ENCODE measurements at regions not wholly inside any gene's neighbourhood (a gene's known extent, or its start where the extent isn't known, plus 50 kb on each side); places are given as distances from the start of the nearest gene placed in this dataset.
"Not testable (repeated sequence)": the region's sequence is repeated elsewhere in the genome, so short reads cannot be mapped to it uniquely, and the experiment has no call there.

- CTCF ChIA-PET = interaction anchor here (0.8 to 1.6 kb wide), 2 partner anchors 8 to 61 kb away, joined by 3 to 4 read pairs; no protein-coding TSS in a partner anchor
- TF ChIP-seq TARDBP (IDR thresholded peaks at IDR 0.05) (no peak), ARNT (IDR thresholded peaks at IDR 0.05) (no peak), SUZ12 (IDR thresholded peaks at IDR 0.05) (no peak), CTBP1 (IDR thresholded peaks at IDR 0.05; ENCODE audit: borderline replicate concordance) (no peak), FOXA1 (IDR thresholded peaks at IDR 0.05) (no peak), FOXM1 (IDR thresholded peaks at IDR 0.05; ENCODE audit: borderline replicate concordance) (no peak), SP1 (IDR thresholded peaks at IDR 0.05) (no peak), BHLHE40 (IDR thresholded peaks at IDR 0.05; ENCODE audit: borderline replicate concordance) (no peak), L3MBTL2 (conservative IDR thresholded peaks at IDR 0.05) (no peak), FOXK2 (IDR thresholded peaks at IDR 0.05) (no peak), ELF4 (IDR thresholded peaks at IDR 0.05) (no peak), PKNOX1 (IDR thresholded peaks at IDR 0.05) (no peak), NFRKB (IDR thresholded peaks at IDR 0.05) (no peak), HDGF (IDR thresholded peaks at IDR 0.05; ENCODE audit: borderline replicate concordance) (no peak), LEF1 (IDR thresholded peaks at IDR 0.05; ENCODE audit: borderline replicate concordance) (no peak), ZNF384 (IDR thresholded peaks at IDR 0.05) (no peak)
- POLR2A ChIA-PET = no interaction called here
- DNase-seq (ENCODE audit: extremely low spot score) = no peak
These were observed 52.2 kb downstream of the BEX3 start for GRCh38 chrX:103428525-103428924.

- DNase-seq (ENCODE audit: extremely low spot score); POLR2A ChIA-PET; CTCF ChIA-PET: not testable (repeated sequence)
These were observed 52.7 kb downstream of the BEX3 start for GRCh38 chrX:103429026-103429425.

- ChIA-PET CTCF (interaction anchor here (0.7 kb wide), 1 partner anchor 36 kb away, joined by 3 read pairs; no protein-coding TSS in a partner anchor), POLR2A (no interaction called here)
- TF ChIP-seq TARDBP (IDR thresholded peaks at IDR 0.05) (no peak), ARNT (IDR thresholded peaks at IDR 0.05) (no peak)
- no peak for DNase-seq (ENCODE audit: extremely low spot score)
These were observed 55.0 kb downstream of the BEX3 start for GRCh38 chrX:103431316-103431715.

GRCh38 chrX:103432841-103433240 lies 56.5 kb downstream of the BEX3 start:
- DNase-seq (ENCODE audit: extremely low spot score); CTCF ChIA-PET; POLR2A ChIA-PET: not testable (repeated sequence)

- CTCF ChIA-PET = no interaction called here
- POLR2A ChIA-PET = interaction anchor here (0.6 to 0.9 kb wide), 2 partner anchors 9 to 28 kb away, joined by 3 to 4 read pairs; no protein-coding TSS in a partner anchor
- no peak for DNase-seq (ENCODE audit: extremely low spot score)
- TF ChIP-seq L3MBTL2 (conservative IDR thresholded peaks at IDR 0.05) = no peak
These were observed 61.0 kb downstream of the BEX3 start for GRCh38 chrX:103437147-103437873.

- POLR2A ChIA-PET = no interaction called here
- no peak for DNase-seq (ENCODE audit: extremely low spot score)
- TF ChIP-seq LEF1 (IDR thresholded peaks at IDR 0.05; ENCODE audit: borderline replicate concordance) (no peak), HDGF (IDR thresholded peaks at IDR 0.05; ENCODE audit: borderline replicate concordance) (no peak), CTBP1 (IDR thresholded peaks at IDR 0.05; ENCODE audit: borderline replicate concordance) (no peak), ELF4 (IDR thresholded peaks at IDR 0.05) (no peak), BHLHE40 (IDR thresholded peaks at IDR 0.05; ENCODE audit: borderline replicate concordance) (no peak), SUZ12 (IDR thresholded peaks at IDR 0.05) (no peak), FOXA1 (IDR thresholded peaks at IDR 0.05) (no peak), L3MBTL2 (conservative IDR thresholded peaks at IDR 0.05) (no peak), ARNT (IDR thresholded peaks at IDR 0.05) (no peak), PKNOX1 (IDR thresholded peaks at IDR 0.05) (no peak), TARDBP (IDR thresholded peaks at IDR 0.05) (no peak), FOXK2 (IDR thresholded peaks at IDR 0.05) (no peak), FOXM1 (IDR thresholded peaks at IDR 0.05; ENCODE audit: borderline replicate concordance) (no peak)
- CTCF ChIA-PET = no interaction called here
These were observed 62.8 kb downstream of the BEX3 start for GRCh38 chrX:103439161-103439560.

GRCh38 chrX:103440621-103441020 lies 64.3 kb downstream of the BEX3 start:
- DNase-seq (ENCODE audit: extremely low spot score) = no peak
- TF ChIP-seq FOXA1 (IDR thresholded peaks at IDR 0.05) (no peak), NFRKB (IDR thresholded peaks at IDR 0.05) (no peak), ZNF384 (IDR thresholded peaks at IDR 0.05) (no peak), HDGF (IDR thresholded peaks at IDR 0.05; ENCODE audit: borderline replicate concordance) (no peak), BHLHE40 (IDR thresholded peaks at IDR 0.05; ENCODE audit: borderline replicate concordance) (no peak), LEF1 (IDR thresholded peaks at IDR 0.05; ENCODE audit: borderline replicate concordance) (no peak), TARDBP (IDR thresholded peaks at IDR 0.05) (no peak), FOXK2 (IDR thresholded peaks at IDR 0.05) (no peak), CTBP1 (IDR thresholded peaks at IDR 0.05; ENCODE audit: borderline replicate concordance) (no peak)
- ChIA-PET CTCF (no interaction called here), POLR2A (no interaction called here)
